Ecto neural progenitor cell (in vitro differentiated cells): ENCODE measurements at regions not wholly inside any gene's neighbourhood (a gene's known extent, or its start where the extent isn't known, plus 50 kb on each side); places are given as distances from the start of the nearest gene placed in this dataset.

Experiments used
- DNase-seq: peaks from one replicate; pipeline ENCODE4 v3.0.0-alpha.2; 2018; ENCODE audit warnings: low spot score

GRCh38 chr14:76974365-76974764 lies 54.1 kb downstream of the IRF2BPL start:
- no peak for DNase-seq

DNA sequence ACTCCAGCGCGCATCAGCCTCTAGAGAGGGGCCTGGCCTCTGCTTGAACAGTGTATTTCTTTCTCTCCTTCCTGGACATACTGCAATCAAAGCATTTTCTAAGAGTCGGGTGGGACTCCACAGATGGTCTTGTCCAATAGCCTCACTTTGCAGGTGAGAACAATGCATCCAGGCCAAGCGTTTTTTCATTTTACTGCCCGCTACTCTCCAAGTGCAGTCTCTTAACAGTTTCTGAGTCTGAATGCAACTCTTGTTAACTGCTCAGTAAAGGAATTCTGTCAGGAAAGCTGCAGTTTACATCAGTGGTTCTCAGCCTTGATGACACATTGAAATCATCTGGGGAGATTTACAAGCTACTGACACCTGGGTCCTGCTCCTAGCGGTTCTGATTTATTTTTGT lies 57.0 kb downstream of the IRF2BPL start:
- DNase-seq, result no peak

- DNase-seq, result peak; percentile 47
Measured at GRCh38 chr14:76968621-76969063, 59.9 kb downstream of the IRF2BPL start.

DNA sequence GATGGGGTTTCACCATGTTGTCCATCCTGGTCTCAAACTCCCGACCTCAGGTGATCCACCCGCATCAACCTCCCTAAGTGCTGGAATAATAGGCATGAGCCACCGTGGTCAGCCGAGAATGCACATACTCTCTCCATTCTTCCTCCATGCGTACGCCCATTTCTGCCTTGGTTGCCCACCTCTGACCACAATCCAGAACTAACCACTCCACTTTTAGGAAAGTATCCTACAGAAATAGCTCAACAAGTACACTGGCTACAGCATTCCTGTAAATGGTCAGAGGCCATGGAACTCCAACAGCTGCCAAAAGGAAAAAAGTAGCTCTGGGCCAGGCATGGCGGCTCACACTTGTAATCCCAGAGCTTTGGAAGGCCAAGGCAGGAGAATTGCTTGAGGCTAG lies 60.7 kb downstream of the IRF2BPL start:
- DNase-seq, result no peak

DNA sequence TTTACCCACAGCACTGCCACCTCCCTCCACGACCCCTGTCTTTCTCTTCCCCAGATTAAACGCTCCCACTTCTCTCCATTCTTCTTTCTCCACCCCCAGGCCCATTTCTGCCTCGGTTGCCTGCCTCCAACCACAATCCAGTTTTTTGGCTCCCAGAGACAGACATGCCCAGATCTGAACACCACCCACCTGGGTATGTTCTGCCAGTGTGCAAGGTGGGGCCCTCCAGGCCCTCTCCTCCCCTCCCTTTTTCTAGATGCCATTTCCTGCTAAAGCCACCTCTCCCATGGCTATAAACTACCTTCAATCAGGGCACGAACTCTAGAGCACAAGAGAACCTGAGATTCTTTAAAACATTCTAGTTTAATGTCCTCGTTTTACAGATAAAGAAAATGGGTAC lies 63.3 kb downstream of the IRF2BPL start:
- no peak for DNase-seq

DNA sequence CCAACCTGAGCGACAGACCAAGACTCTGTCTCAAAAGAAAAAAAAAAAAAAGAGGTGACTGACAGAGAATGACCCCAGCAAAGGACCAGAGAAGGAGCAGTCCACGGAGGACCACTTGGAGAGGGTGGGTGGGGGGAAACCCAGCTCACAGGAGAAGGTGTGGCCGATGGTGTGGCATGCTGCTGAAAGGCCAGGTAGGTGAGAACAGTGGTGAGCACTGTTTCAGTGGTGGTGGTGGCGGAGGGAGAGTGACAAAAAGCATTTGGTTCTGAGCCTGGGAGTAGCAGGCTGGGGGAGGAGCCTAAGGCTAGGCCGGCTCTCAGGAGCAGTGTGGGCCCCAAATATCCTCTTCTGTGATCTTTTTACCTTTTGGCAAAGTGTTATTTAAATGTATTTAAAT lies 63.8 kb downstream of the IRF2BPL start:
- DNase-seq, result no peak

GRCh38 chr14:76963372-76963771 lies 65.1 kb downstream of the IRF2BPL start:
- no peak for DNase-seq

DNA sequence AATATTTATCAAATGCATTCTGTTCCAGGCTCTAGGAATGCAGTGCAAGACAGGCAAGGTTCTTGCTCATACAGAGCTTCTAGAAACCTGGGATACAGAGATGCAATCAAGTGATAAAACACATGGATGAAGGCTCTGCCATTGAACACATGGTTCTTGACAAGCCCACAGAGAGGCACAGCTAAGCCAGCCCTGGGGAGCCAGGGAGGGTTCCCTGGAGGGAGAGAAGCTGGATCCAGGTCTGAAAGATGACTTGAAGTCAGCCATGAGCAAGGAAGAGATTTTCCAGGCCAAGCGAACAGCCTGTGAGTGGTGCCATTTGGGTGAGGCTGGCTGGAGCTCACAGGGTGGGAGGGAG lies 66.2 kb downstream of the IRF2BPL start:
- peak; percentile 47 for DNase-seq

GRCh38 chr14:76961631-76962302 lies 66.7 kb downstream of the IRF2BPL start:
- peak; percentile 81 for DNase-seq

DNA sequence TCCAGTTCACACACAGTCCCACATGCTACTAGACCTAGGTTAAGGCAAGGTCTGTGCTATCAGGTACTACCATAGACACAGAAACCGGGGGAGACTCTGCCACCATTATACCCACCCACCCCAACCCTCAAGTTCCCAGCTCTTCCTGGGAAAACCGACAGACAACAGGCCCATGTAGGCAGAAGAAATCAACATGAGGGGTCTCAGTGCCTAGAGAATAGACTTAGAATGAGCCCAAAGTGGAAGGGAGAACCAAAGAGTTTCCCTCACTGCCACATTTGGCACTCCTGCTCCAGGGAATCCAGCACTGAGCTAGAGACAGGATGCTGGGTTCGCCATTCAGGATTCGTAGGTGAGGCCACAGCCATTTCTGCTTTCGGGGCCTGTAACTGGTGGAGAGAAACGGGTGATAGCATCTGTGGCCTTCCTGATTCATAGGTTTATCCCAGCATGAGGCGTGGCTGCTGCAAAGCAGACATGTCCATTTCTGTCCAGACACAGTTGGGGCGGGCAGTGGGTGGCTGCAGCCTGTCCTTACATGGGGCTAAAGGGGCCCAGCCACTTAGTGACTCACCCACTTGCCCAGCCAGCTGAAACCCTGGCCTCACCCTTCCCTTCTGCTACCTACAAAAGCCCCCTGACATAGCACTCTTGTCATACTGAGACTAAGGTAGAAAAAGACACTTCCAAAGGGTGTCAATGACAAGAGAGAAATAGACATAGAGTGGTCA lies 69.4 kb downstream of the IRF2BPL start:
- no peak for DNase-seq

- peak; percentile 44 for DNase-seq
Measured at GRCh38 chr14:76958020-76958979, 70.2 kb downstream of the IRF2BPL start.

- peak; percentile 43 for DNase-seq
Measured at GRCh38 chr14:76957224-76957891, 71.2 kb downstream of the IRF2BPL start.

DNA sequence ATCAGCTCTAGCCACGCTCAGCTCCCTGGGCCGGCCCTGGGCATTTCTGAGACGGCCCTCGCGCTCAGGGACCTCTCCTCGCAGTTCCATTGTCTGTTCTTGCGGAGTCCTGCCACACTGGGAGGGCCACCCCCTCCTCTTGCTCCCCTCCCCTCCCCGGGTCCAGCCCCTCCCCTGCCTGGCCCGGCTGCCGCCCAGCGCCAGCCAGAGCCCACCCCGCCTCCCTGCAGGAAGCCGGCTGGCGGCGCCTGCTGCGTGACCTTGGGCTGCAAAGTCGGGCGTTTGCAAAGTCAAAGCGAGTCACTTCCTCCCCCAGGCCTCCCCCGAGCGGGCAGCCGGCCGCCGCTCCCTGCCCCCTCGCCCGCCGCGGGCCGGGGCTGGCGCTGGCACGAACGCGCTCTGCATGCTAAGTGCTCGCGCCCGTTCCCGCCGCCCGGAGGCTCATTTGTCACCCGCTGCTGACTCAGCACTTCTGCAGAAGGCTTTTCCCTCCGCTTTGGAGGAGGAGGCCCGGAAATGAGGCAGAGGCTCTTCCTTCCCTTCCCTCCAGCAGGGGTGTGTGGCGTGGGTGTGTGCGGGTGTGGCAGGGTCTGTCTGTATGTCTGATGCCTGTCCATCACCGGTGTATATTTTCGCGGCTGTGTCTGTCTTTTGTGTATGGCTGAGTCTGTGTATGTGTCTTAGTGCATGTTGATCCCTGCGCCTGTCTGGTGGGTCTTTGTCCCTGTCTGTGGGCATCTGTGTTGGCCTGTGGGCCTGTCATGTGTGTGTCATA lies 72.0 kb downstream of the IRF2BPL start:
- DNase-seq, result peak; percentile 89

GRCh38 chr14:76955575-76956315 lies 72.8 kb downstream of the IRF2BPL start:
- no peak for DNase-seq

DNA sequence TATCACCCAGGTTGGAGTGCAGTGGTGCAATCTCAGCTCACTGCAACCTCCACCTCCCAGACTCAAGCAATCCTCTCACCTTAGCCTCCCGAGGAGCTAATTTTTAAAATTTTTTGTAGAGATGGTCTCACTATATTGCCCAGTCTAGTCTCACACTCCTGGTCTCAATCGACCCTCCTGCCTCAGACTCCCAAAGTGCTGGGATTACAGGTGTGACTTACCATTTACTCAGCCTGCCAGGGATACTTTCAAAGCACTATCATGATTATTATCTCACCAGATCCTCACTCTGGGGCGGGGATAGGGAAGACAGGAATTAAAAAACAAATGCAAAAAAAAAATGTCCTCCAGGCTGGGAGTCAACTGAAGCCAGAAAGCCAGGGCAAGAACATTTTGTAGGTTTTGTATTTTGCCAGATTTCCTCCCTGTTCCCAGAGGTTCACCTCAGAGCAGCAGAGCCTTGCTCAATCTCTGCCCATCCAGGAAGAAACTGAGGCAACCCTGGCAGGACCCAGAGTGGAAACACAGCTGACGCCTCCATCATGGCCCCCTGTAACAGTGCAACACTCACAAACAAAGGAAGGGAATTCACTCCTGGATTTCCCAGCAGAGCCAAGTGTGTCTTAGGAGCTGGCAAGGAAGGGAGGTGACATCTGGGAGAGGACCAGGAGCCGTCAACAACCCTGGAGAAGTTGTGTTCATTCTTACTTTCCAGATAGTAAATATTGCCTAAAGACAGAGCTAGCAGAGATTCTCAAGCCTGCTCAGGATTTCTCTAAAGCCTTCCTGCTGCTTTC lies 73.9 kb downstream of the IRF2BPL start:
- DNase-seq, result no peak

- no peak for DNase-seq
Measured at GRCh38 chr14:76953311-76953945, 75.1 kb downstream of the IRF2BPL start.

GRCh38 chr14:76951166-76951565 lies 77.3 kb downstream of the IRF2BPL start:
- DNase-seq, result no peak

DNA sequence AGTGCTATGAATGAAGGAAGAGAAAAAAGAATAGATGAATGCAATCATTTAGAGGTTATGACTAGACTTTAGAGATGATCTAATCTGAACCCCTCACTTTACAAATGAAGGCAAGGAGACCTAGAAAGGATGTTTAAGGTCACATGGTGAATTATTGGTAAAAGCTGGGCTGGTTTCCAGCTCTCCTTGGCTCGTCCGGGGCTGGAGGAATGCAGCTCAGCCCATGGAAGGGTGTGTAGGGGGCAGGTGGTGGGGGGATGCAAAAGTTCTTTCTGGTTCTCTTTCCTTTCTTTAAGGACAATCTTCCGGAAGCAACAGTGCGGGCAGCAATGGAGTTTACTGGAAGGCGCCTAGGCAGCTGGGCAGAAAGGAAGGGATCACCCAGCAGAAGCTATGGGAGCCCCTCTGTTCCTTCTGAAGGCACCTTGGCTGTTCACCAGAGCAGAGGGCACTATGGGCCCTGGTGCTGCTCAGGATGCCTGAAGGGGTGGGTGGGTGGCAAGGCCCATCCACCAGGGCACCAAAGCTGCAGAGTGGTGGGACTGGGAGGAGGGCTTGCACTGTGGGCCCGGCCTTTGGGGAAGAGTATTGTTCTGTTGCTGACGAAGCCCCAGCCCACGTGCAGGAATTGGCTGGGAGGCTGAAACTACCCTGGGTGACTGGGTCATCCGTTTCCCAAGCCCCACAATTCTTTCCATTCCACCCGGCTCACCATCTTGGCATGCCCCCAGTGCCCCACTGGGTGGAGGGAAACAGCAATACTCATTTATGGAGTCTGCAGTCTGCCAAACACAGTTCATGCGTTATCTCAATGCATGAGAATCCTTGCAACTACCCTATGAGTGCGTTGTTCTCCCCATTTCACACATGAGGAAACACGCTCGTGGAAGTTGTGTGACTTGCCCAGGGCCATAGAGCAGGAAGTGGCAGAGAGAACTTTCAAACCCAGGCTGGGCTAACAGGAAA lies 78.2 kb downstream of the IRF2BPL start:
- DNase-seq, result no peak
